Stomach (tissue), 4 donors: ENCODE measurements at regions not wholly inside any gene's neighbourhood (a gene's known extent, or its start where the extent isn't known, plus 50 kb on each side); places are given as distances from the start of the nearest gene placed in this dataset.

Experiments used
- EP300 ChIP-seq: sonication (generic); formaldehyde crosslinking; IDR thresholded peaks from one replicate; pipeline ENCODE4 v1.6.1; 2017; ENCODE audit warnings: antibody characterized with exemption
- POLR2A ChIP-seq, 4 donors: fragments of 450-650 bp; IDR thresholded peaks; one replicate each; pipeline ENCODE4 v1.6.1; 2016; ENCODE audit warnings: antibody characterized with exemption in 4 of 4, control low read depth in 2 of 4, mild to moderate bottlenecking in 1 of 4, moderate library complexity in 1 of 4
- POLR2AphosphoS5 ChIP-seq, 3 donors: sonication (generic); formaldehyde crosslinking; IDR thresholded peaks; one replicate each; pipeline ENCODE4 v1.6.1; 2016; ENCODE audit warnings: antibody characterized with exemption in 3 of 3
- TF ChIP-seq, protein P1 (sequence below), 7 experiments: fragments of 450-650 bp in 4 of 7; fragments of 200-600 bp in 3 of 7; sonication (generic) in 3 of 7; IDR thresholded peaks; one replicate each; pipeline ENCODE4 v1.5.1; 2016 to 2019; ENCODE audit warnings: antibody characterized with exemption in 7 of 7, control low read depth in 2 of 7, mild to moderate bottlenecking in 1 of 7

DNA sequence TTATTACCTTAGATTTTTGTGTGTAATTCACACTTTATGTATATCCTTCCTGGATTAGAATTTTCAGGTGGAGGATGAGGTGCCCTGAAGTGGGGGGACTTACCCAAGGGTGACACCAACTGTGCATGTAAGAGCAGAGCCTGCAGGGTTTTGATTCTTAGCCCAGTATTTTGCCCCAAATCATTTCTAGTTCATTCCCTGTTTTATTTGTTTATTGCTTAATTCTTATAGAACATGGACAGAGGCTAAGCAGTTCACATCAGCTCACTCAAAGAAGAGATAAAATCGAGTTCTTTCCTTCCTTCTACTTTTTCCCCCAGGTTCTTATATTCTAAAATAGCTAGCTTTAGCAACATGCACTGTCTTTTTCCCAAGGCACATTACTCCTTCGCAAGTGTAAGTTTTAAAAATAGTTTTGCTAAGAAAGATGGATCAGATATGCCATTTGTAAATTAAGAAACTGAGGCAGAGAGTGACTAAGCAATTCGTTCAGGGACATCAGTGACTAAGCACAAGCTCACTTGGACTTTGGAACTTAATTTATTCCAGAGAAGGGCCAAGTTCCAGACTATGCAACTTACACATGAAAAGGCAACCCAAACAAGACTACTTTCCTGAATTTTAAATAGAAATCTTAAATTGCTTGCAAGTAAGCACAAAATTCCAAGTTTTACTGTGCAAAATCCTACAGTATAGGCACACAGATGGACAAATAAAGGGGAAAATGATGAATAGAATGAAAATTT is 427.9 kb upstream of the POU3F3 start:
- TF ChIP-seq, protein P1, sequence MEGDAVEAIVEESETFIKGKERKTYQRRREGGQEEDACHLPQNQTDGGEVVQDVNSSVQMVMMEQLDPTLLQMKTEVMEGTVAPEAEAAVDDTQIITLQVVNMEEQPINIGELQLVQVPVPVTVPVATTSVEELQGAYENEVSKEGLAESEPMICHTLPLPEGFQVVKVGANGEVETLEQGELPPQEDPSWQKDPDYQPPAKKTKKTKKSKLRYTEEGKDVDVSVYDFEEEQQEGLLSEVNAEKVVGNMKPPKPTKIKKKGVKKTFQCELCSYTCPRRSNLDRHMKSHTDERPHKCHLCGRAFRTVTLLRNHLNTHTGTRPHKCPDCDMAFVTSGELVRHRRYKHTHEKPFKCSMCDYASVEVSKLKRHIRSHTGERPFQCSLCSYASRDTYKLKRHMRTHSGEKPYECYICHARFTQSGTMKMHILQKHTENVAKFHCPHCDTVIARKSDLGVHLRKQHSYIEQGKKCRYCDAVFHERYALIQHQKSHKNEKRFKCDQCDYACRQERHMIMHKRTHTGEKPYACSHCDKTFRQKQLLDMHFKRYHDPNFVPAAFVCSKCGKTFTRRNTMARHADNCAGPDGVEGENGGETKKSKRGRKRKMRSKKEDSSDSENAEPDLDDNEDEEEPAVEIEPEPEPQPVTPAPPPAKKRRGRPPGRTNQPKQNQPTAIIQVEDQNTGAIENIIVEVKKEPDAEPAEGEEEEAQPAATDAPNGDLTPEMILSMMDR (IDR thresholded peaks at IDR 0.05) = no peak
- TF ChIP-seq POLR2AphosphoS5 (IDR thresholded peaks at IDR 0.05) (no peak), POLR2A (IDR thresholded peaks at IDR 0.05) (no peak), EP300 (no peak)
